IMR-90 (cell line): ENCODE measurements at regions not wholly inside any gene's neighbourhood (a gene's known extent, or its start where the extent isn't known, plus 50 kb on each side); places are given as distances from the start of the nearest gene placed in this dataset.

ENCODE experiments used
- ATAC-seq: fragments of 200-7000 bp; cut with Tn5 transposase; 2 replicates; pipeline ENCODE4 v1.9.1; 2020; ENCODE audit warnings: low read depth, mild to moderate bottlenecking, moderate library complexity
- BruUV-seq: library from RNA; stranded (reverse); fragments of 400-500 nt; replicated peaks from 2 replicates; lab custom pipeline; 2021; lab: Mats Ljungman, UMichigan
- CTCF ChIA-PET: fragments of 300-600 bp; formaldehyde crosslinking; extraction: SDS; loops from one replicate; lab custom pipeline; 2021; ENCODE audit warnings: antibody characterized with exemption; lab: Yijun Ruan, JAX
- POLR2A ChIA-PET: fragments of 300-600 bp; sonication (Branson Sonifier 250); formaldehyde crosslinking; loops from one replicate; lab custom pipeline; 2022; ENCODE audit warnings: antibody characterized with exemption; ENCODE audit not compliant: unreplicated experiment; lab: Charles Lee
- DNase-seq: peaks from one replicate; pipeline ENCODE4 v3.0.0; 2013
- H2AFZ ChIP-seq: replicated peaks from 2 replicates; pipeline ENCODE3; 2013; ENCODE audit warnings: low read length, mild to moderate bottlenecking; ENCODE audit not compliant: poor library complexity
- H2AK5ac ChIP-seq: 2 replicates; pipeline ENCODE4 v1.6.1; 2013; ENCODE audit warnings: low read depth, low read length, inconsistent platforms
- H2AK9ac ChIP-seq: replicated peaks from 2 replicates; pipeline ENCODE3; 2013; ENCODE audit warnings: mild to moderate bottlenecking, low read depth, low read length, moderate library complexity; ENCODE audit not compliant: poor library complexity
- H2BK120ac ChIP-seq: 2 replicates; pipeline ENCODE4 v1.6.1; 2013; ENCODE audit warnings: low read depth, low read length, inconsistent platforms
- H2BK15ac ChIP-seq: 3 replicates; pipeline ENCODE4 v1.6.1; 2013; ENCODE audit warnings: low read depth, low read length, inconsistent platforms
- H2BK20ac ChIP-seq: 2 replicates; pipeline ENCODE4 v1.6.1; 2013; ENCODE audit warnings: low read depth, mild to moderate bottlenecking, inconsistent platforms, low read length, moderate library complexity
- H2BK5ac ChIP-seq: 2 replicates; pipeline ENCODE4 v1.6.1; 2013; ENCODE audit warnings: mild to moderate bottlenecking, low read depth, low read length, inconsistent platforms; ENCODE audit not compliant: poor library complexity, severe bottlenecking
- H3K14ac ChIP-seq: replicated peaks from 2 replicates; pipeline ENCODE4 v1.6.1; 2013; ENCODE audit warnings: low read depth, low read length, inconsistent platforms
- H3K18ac ChIP-seq: 2 replicates; pipeline ENCODE4 v1.6.1; 2013; ENCODE audit warnings: low read depth, low read length, control low read depth
- H3K23ac ChIP-seq: 2 replicates; pipeline ENCODE4 v1.6.1; 2013; ENCODE audit warnings: low read depth, low read length, inconsistent platforms
- H3K27ac ChIP-seq: 2 replicates; pipeline ENCODE4 v1.5.1; 2013; ENCODE audit warnings: mild to moderate bottlenecking, control low read depth, low read length; ENCODE audit not compliant: insufficient read depth
- H3K27me3 ChIP-seq: 2 replicates; pipeline ENCODE4 v1.6.1; 2013; ENCODE audit warnings: low read length; ENCODE audit not compliant: control insufficient read depth, insufficient read depth
- H3K36me3 ChIP-seq: 2 replicates; pipeline ENCODE4 v1.6.1; 2013; ENCODE audit warnings: low read length, mixed read lengths; ENCODE audit not compliant: control insufficient read depth, insufficient read depth
- H3K4ac ChIP-seq: 2 replicates; pipeline ENCODE4 v1.6.1; 2013; ENCODE audit warnings: low read depth, low read length, inconsistent platforms
- H3K4me1 ChIP-seq: 2 replicates; pipeline ENCODE4 v1.6.1; 2013; ENCODE audit warnings: low read length, mixed read lengths; ENCODE audit not compliant: control insufficient read depth, insufficient read depth
- H3K4me2 ChIP-seq: 2 replicates; pipeline ENCODE4 v1.6.1; 2013; ENCODE audit warnings: low read depth, mild to moderate bottlenecking, control low read depth, low read length, moderate library complexity
- H3K4me3 ChIP-seq: 2 replicates; pipeline ENCODE4 v1.5.1; 2013; ENCODE audit warnings: low read depth, mild to moderate bottlenecking, control low read depth, low read length, moderate library complexity; ENCODE audit not compliant: insufficient read depth
- H3K56ac ChIP-seq: 2 replicates; pipeline ENCODE4 v1.6.1; 2013; ENCODE audit warnings: low read length, inconsistent platforms; ENCODE audit not compliant: insufficient read depth; ENCODE audit errors: extremely low read depth
- H3K79me1 ChIP-seq, 2 experiments: 2 replicates each; pipeline ENCODE4 v1.6.1; 2013; ENCODE audit warnings: low read length in 2 of 2, inconsistent platforms in 1 of 2, low read depth in 1 of 2
- H3K9ac ChIP-seq: 2 replicates; pipeline ENCODE4 v1.6.1; 2013; ENCODE audit warnings: low read depth, low read length, control low read depth
- H3K9me1 ChIP-seq: 2 replicates; pipeline ENCODE4 v1.6.1; 2013; ENCODE audit warnings: low read length, inconsistent platforms; ENCODE audit not compliant: insufficient read depth
- H3K9me3 ChIP-seq: 2 replicates; pipeline ENCODE4 v1.6.1; 2013; ENCODE audit warnings: low read length; ENCODE audit not compliant: control insufficient read depth, insufficient read depth
- H4K20me1 ChIP-seq: 2 replicates; pipeline ENCODE4 v1.6.1; 2013; ENCODE audit warnings: low read length, inconsistent platforms; ENCODE audit not compliant: insufficient read depth
- H4K5ac ChIP-seq: 2 replicates; pipeline ENCODE4 v1.6.1; 2013; ENCODE audit warnings: mild to moderate bottlenecking, low read depth, low read length, control low read depth
- H4K8ac ChIP-seq, 2 experiments: 2 replicates each; pipeline ENCODE4 v1.6.1; 2013; ENCODE audit warnings: low read depth in 2 of 2, low read length in 2 of 2, control low read depth in 1 of 2, inconsistent platforms in 1 of 2
- H4K91ac ChIP-seq: 2 replicates; pipeline ENCODE4 v1.6.1; 2013; ENCODE audit warnings: low read depth, low read length, inconsistent platforms; ENCODE audit not compliant: insufficient read depth
- BHLHE40 ChIP-seq: fragments of 150-350 bp; IDR thresholded peaks from 2 replicates; pipeline ENCODE4 v1.6.1; 2016; ENCODE audit warnings: mild to moderate bottlenecking, low read depth, low read length
- CEBPB ChIP-seq: IDR thresholded peaks from 2 replicates; pipeline ENCODE4 v1.6.1; 2012; ENCODE audit warnings: low read depth, low read length, improper control_type of control experiment
- CHD1 ChIP-seq: IDR thresholded peaks from 2 replicates; pipeline ENCODE4 v1.6.1; 2012; ENCODE audit warnings: low read depth, low read length, improper control_type of control experiment
- ELK1 ChIP-seq: fragments of 150-350 bp; IDR thresholded peaks from 2 replicates; pipeline ENCODE4 v1.6.1; 2016; ENCODE audit warnings: low read depth, mild to moderate bottlenecking, low read length, moderate library complexity, borderline replicate concordance
- FOS ChIP-seq: fragments of 150-350 bp; IDR thresholded peaks from 2 replicates; pipeline ENCODE4 v1.6.1; 2016; ENCODE audit warnings: low read depth, low read length
- MAZ ChIP-seq: IDR thresholded peaks from 2 replicates; pipeline ENCODE4 v1.6.1; 2012; ENCODE audit warnings: low read depth, mild to moderate bottlenecking, low read length, improper control_type of control experiment, moderate library complexity, borderline replicate concordance
- NFE2L2 ChIP-seq: fragments of 150-350 bp; IDR thresholded peaks from 2 replicates; pipeline ENCODE4 v1.6.1; 2016; ENCODE audit warnings: low read depth, mild to moderate bottlenecking, low read length
- POLR2A ChIP-seq: IDR thresholded peaks from 2 replicates; pipeline ENCODE4 v1.6.1; 2012; ENCODE audit warnings: mild to moderate bottlenecking, low read depth, low read length
- RCOR1 ChIP-seq: IDR thresholded peaks from 2 replicates; pipeline ENCODE4 v1.6.1; 2012; ENCODE audit warnings: mild to moderate bottlenecking, low read length, improper control_type of control experiment; ENCODE audit not compliant: insufficient replicate concordance
- SMC3 ChIP-seq: fragments of 150-350 bp; IDR thresholded peaks from 2 replicates; pipeline ENCODE4 v1.6.1; 2016; ENCODE audit warnings: low read depth, mild to moderate bottlenecking, antibody characterized with exemption, low read length, moderate library complexity
- WGBS, 2 experiments: methylation state at CpG; one replicate each; pipeline versions ENCODE4 v1.1.5 to v1.1.7; 2013; ENCODE audit warnings: missing lambda C conversion rate in 2 of 2; ENCODE audit not compliant: insufficient read length in 1 of 2; ENCODE audit errors: extremely low coverage in 2 of 2; 5-methylcytosine and 5-hydroxymethylcytosine counted together
- dilution Hi-C: fragments of 300-500 bp; cut with HindIII; formaldehyde crosslinking; loops from one replicate; pipeline ENCODE4 v1.14.3; 2018; ENCODE audit warnings: low sequenced_read_pairs; ENCODE audit not compliant: unreplicated experiment
- in situ Hi-C: fragments of 300-500 bp; cut with MboI; formaldehyde crosslinking; loops from 3 replicates; pipeline ENCODE4 v1.14.3; 2019; ENCODE audit warnings: low sequenced_read_pairs, inconsistent platforms, mixed read lengths
- intact Hi-C: fragments of 100-400 bp; cut with micrococcal nuclease; formaldehyde crosslinking; loops from 2 replicates; pipeline ENCODE4 v1.10.0; 2022
- TF ChIP-seq, protein P1 (sequence below): fragments of 150-350 bp; IDR thresholded peaks from 2 replicates; pipeline ENCODE4 v1.6.1; 2017; ENCODE audit warnings: mild to moderate bottlenecking, antibody characterized with exemption, low read length, low read depth

DNA sequence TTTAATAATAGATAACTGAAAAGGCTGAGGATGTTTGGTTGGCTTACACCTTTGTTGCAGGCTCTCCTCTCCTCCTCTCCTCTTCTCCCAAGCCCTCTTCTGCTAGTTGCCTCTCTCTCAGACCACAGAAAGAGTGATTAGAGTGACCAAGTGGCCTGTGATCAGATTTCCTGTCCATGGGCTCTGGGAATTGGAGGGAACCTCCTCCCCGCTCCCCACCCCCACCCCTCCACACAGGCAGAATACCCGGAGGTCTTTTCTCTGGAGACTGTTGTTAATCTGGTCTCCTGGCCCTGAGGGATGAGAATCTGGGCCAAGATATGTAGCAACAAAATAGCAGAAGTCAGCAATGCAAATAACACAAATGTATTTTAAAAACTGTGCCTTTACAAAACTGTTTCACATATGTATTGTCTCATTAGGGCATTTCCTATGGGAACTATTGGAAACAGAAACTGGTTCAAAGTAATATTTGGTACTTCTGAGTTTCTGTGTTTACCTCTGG, 361.3 kb downstream of the NR2F1-AS1 start:
- Histone ChIP-seq H3K9me1 (no peaks in the 10 kb centered on the region), H3K4me1 (no peaks in the 10 kb centered on the region), H2BK120ac (no peak overlapping the region), H4K8ac (no peak overlapping the region; a peak in 1 of 4 replicates), H4K5ac (no peak overlapping the region), H3K4me3 (no peak overlapping the region), H2AFZ (no peak overlapping the region), H3K79me1 (no peaks in the 10 kb centered on the region), H4K20me1 (no peaks in the 10 kb centered on the region), H3K27me3 (no peaks in the 10 kb centered on the region), H2AK5ac (no peak overlapping the region; the same call in 1 of the 2 replicates), H3K23ac (no peak overlapping the region), H2AK9ac (no peak overlapping the region), H3K4me2 (no peak overlapping the region), H3K9me3 (no peaks in the 10 kb centered on the region), H4K91ac (no peak overlapping the region), H2BK20ac (no peak overlapping the region), H3K4ac (no peak overlapping the region), H3K56ac (no peak overlapping the region), H3K14ac (no peak overlapping the region), H3K36me3 (no peaks in the 10 kb centered on the region), H3K27ac (no peak overlapping the region), H3K9ac (no peak overlapping the region), H2BK5ac (no peak overlapping the region), H3K18ac (no peak overlapping the region; the same call in 1 of the 2 replicates), H2BK15ac (no peak overlapping the region; the same call in 2 of the 3 replicates)
- DNase-seq (no peak), ATAC-seq (no peak)
- dilution Hi-C loops (no loop called here), in situ Hi-C loops (no loop called here), intact Hi-C loops (no loop called here)
- no TSS peak for BruUV-seq
- ChIA-PET POLR2A (no interaction called here), CTCF (no interaction called here)
- WGBS, 2 experiments: no CpG with 5 or more reads among the region's 2 CpGs
- TF ChIP-seq BHLHE40 (no peak), FOS (no peak), NFE2L2 (no peak), ELK1 (no peak), CEBPB (no peak), RCOR1 (no peak), POLR2A (no peak), CHD1 (no peak), SMC3 (no peak), MAZ (no peak)
- TF ChIP-seq, protein P1, sequence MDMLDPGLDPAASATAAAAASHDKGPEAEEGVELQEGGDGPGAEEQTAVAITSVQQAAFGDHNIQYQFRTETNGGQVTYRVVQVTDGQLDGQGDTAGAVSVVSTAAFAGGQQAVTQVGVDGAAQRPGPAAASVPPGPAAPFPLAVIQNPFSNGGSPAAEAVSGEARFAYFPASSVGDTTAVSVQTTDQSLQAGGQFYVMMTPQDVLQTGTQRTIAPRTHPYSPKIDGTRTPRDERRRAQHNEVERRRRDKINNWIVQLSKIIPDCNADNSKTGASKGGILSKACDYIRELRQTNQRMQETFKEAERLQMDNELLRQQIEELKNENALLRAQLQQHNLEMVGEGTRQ: no peak
